ENCODE measurements at regions not wholly inside any gene's neighbourhood (a gene's known extent, or its start where the extent isn't known, plus 50 kb on each side); places are given as distances from the start of the nearest gene placed in this dataset.

GRCh38 chr3:20837676-20838302, 651.8 kb upstream of the SGO1 start:
- no peak for DNase-seq (ENCODE audit: low spot score)
- ChIA-PET POLR2A (ENCODE audit: low non-redundant PET) (no interaction called here), CTCF (no interaction called here)
- no TSS peak for BruUV-seq (replicated peaks)
- no peaks in the 10 kb centered on the region for H3K4me1 ChIP-seq (ENCODE audit: insufficient read depth, low read length, poor library complexity, severe bottlenecking)
- H3K4me3 ChIP-seq (ENCODE audit: low read depth, low read length, poor library complexity, severe bottlenecking), result no peak overlapping the region
- no peak overlapping the region for H3K27ac ChIP-seq (ENCODE audit: low read depth, low read length, poor library complexity, severe bottlenecking)
- TF ChIP-seq, protein P1, sequence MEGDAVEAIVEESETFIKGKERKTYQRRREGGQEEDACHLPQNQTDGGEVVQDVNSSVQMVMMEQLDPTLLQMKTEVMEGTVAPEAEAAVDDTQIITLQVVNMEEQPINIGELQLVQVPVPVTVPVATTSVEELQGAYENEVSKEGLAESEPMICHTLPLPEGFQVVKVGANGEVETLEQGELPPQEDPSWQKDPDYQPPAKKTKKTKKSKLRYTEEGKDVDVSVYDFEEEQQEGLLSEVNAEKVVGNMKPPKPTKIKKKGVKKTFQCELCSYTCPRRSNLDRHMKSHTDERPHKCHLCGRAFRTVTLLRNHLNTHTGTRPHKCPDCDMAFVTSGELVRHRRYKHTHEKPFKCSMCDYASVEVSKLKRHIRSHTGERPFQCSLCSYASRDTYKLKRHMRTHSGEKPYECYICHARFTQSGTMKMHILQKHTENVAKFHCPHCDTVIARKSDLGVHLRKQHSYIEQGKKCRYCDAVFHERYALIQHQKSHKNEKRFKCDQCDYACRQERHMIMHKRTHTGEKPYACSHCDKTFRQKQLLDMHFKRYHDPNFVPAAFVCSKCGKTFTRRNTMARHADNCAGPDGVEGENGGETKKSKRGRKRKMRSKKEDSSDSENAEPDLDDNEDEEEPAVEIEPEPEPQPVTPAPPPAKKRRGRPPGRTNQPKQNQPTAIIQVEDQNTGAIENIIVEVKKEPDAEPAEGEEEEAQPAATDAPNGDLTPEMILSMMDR (conservative IDR thresholded peaks at IDR 0.05; ENCODE audit: low read depth, low read length), result no peak
- no peak for TF ChIP-seq EZH2 (IDR thresholded peaks at IDR 0.05; ENCODE audit: borderline replicate concordance, low read depth, low read length, poor library complexity, severe bottlenecking)
- intact Hi-C loops (cut with micrococcal nuclease; ENCODE audit: unreplicated experiment), result no loop called here
- H3K9me3 ChIP-seq (ENCODE audit: low read depth, low read length, poor library complexity, severe bottlenecking), result peaks cover 24% of the 10 kb centered on the region
- no peaks in the 10 kb centered on the region for H3K36me3 ChIP-seq (ENCODE audit: insufficient read depth, low read length, poor library complexity, severe bottlenecking)
- no peaks in the 10 kb centered on the region for H3K27me3 ChIP-seq (replicated peaks; ENCODE audit: insufficient read depth, low read depth, low read length, poor library complexity)

GRCh38 chr3:20836801-20837200, 650.8 kb upstream of the SGO1 start:
- no peak for DNase-seq (ENCODE audit: low spot score)
- Histone ChIP-seq H3K36me3 (ENCODE audit: insufficient read depth, low read length, poor library complexity, severe bottlenecking) (no peaks in the 10 kb centered on the region), H3K4me3 (ENCODE audit: low read depth, low read length, poor library complexity, severe bottlenecking) (no peak overlapping the region), H3K27me3 (replicated peaks; ENCODE audit: insufficient read depth, low read depth, low read length, poor library complexity) (no peaks in the 10 kb centered on the region), H3K9me3 (ENCODE audit: low read depth, low read length, poor library complexity, severe bottlenecking) (peaks cover 28% of the 10 kb centered on the region), H3K27ac (ENCODE audit: low read depth, low read length, poor library complexity, severe bottlenecking) (no peak overlapping the region), H3K4me1 (ENCODE audit: insufficient read depth, low read length, poor library complexity, severe bottlenecking) (no peaks in the 10 kb centered on the region)
- BruUV-seq (replicated peaks), result no TSS peak
- ChIA-PET CTCF (no interaction called here), POLR2A (ENCODE audit: low non-redundant PET) (no interaction called here)
- intact Hi-C loops (cut with micrococcal nuclease; ENCODE audit: unreplicated experiment), result no loop called here
- TF ChIP-seq, protein P1 (conservative IDR thresholded peaks at IDR 0.05; ENCODE audit: low read depth, low read length), result no peak
- no peak for TF ChIP-seq EZH2 (IDR thresholded peaks at IDR 0.05; ENCODE audit: borderline replicate concordance, low read depth, low read length, poor library complexity, severe bottlenecking)

DNA sequence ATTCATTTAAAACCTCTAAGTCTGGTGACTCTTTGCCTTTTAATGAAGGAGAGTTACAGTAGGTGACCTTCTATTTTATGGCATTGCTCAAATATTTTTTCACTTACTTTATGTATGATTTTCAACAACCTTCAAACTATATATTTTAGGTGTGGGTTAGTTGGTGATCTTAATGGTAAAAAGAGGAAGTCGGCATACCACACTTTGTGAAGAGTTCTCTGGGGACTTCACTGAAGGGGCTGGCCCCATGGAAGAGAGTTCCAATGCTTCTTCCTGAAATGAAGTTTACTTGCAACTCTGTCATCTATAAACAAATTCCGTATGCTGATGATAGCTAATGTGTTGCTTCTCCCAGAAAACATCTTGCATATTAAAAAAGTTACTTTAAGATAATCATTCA, 647.0 kb upstream of the SGO1 start:
- intact Hi-C loops (cut with micrococcal nuclease; ENCODE audit: unreplicated experiment), result no loop called here
- ChIA-PET POLR2A (ENCODE audit: low non-redundant PET) (no interaction called here), CTCF (no interaction called here)
- Histone ChIP-seq H3K27me3 (replicated peaks; ENCODE audit: insufficient read depth, low read depth, low read length, poor library complexity) (no peaks in the 10 kb centered on the region), H3K9me3 (ENCODE audit: low read depth, low read length, poor library complexity, severe bottlenecking) (peaks cover 27% of the 10 kb centered on the region), H3K27ac (ENCODE audit: low read depth, low read length, poor library complexity, severe bottlenecking) (no peak overlapping the region), H3K4me1 (ENCODE audit: insufficient read depth, low read length, poor library complexity, severe bottlenecking) (no peaks in the 10 kb centered on the region), H3K36me3 (ENCODE audit: insufficient read depth, low read length, poor library complexity, severe bottlenecking) (no peaks in the 10 kb centered on the region), H3K4me3 (ENCODE audit: low read depth, low read length, poor library complexity, severe bottlenecking) (no peak overlapping the region)
- no peak for DNase-seq (ENCODE audit: low spot score)
- no TSS peak for BruUV-seq (replicated peaks)
- TF ChIP-seq EZH2 (IDR thresholded peaks at IDR 0.05; ENCODE audit: borderline replicate concordance, low read depth, low read length, poor library complexity, severe bottlenecking), result no peak
- TF ChIP-seq, protein P1 (conservative IDR thresholded peaks at IDR 0.05; ENCODE audit: low read depth, low read length), result no peak

Measured in A673 (cell line).